Prostate gland (tissue), 2 donors: ENCODE measurements at regions not wholly inside any gene's neighbourhood (a gene's known extent, or its start where the extent isn't known, plus 50 kb on each side); places are given as distances from the start of the nearest gene placed in this dataset.

Experiments used
- DNase-seq: peaks from one replicate; pipeline ENCODE4 v3.0.0-alpha.2; 2019; ENCODE audit warnings: low spot score
- H3K27ac ChIP-seq, 2 donors: fragments of 200-600 bp; sonication (generic); 2 replicates each; pipeline ENCODE4 v1.5.1; 2017 to 2019
- H3K27me3 ChIP-seq: fragments of 200-600 bp; sonication (generic); replicated peaks from 2 replicates; pipeline ENCODE4 v1.5.1; 2019; ENCODE audit not compliant: insufficient read depth
- H3K36me3 ChIP-seq, 2 donors: fragments of 200-600 bp; sonication (generic); 1 replicate in 1 of 2; 2 replicates in 1 of 2; pipeline versions ENCODE4 v1.5.1 to v1.8.1; 2017 to 2019
- H3K4me1 ChIP-seq: fragments of 200-600 bp; sonication (generic); replicated peaks from 2 replicates; pipeline ENCODE4 v1.5.1; 2019
- H3K4me3 ChIP-seq, 2 donors: fragments of 200-600 bp; sonication (generic); 2 replicates each; pipeline ENCODE4 v1.5.1; 2017 to 2019
- H3K9me3 ChIP-seq: fragments of 200-600 bp; sonication (generic); 2 replicates; pipeline ENCODE4 v1.5.1; 2017
- CTCF ChIP-seq, 4 experiments: fragments of 200-600 bp in 2 of 4; fragments of 450-650 bp in 2 of 4; sonication (generic) in 2 of 4; IDR thresholded peaks; 1 replicate in 3 of 4; 2 replicates in 1 of 4; pipeline ENCODE4 v1.5.1; 2016 to 2019; ENCODE audit warnings: antibody characterized with exemption in 4 of 4, mild to moderate bottlenecking in 2 of 4, moderate library complexity in 2 of 4
- POLR2A ChIP-seq: fragments of 450-650 bp; IDR thresholded peaks from one replicate; pipeline ENCODE4 v1.6.1; 2016; ENCODE audit warnings: antibody characterized with exemption, mild to moderate bottlenecking
- POLR2AphosphoS5 ChIP-seq: sonication (generic); formaldehyde crosslinking; IDR thresholded peaks from one replicate; pipeline ENCODE4 v1.6.1; 2017; ENCODE audit warnings: antibody characterized with exemption
- WGBS: methylation state at CpG from one replicate; pipeline ENCODE4 v1.1.5; 2018; 5-methylcytosine and 5-hydroxymethylcytosine counted together
- intact Hi-C: fragments of 100-400 bp; cut with DNase I; formaldehyde crosslinking; loops from one replicate; pipeline ENCODE4 v1.14.2; 2022

GRCh38 chr12:89800435-89800834 is 91.8 kb upstream of the ATP2B1 start:
- no peak for TF ChIP-seq CTCF (IDR thresholded peaks at IDR 0.05)
- no peak for TF ChIP-seq POLR2A
- no peak for TF ChIP-seq POLR2AphosphoS5
- Histone ChIP-seq H3K36me3 (no peaks in the 10 kb centered on the region), H3K4me1 (no peaks in the 10 kb centered on the region), H3K9me3 (no peaks in the 10 kb centered on the region), H3K4me3 (no peak overlapping the region), H3K27ac (no peak overlapping the region), H3K27me3 (no peaks in the 10 kb centered on the region)
- no peak for DNase-seq
- intact Hi-C loops: no loop called here

GRCh38 chr12:89799316-89799715 is 90.7 kb upstream of the ATP2B1 start:
- Histone ChIP-seq H3K27me3 (no peaks in the 10 kb centered on the region), H3K4me1 (no peaks in the 10 kb centered on the region), H3K36me3 (no peaks in the 10 kb centered on the region), H3K4me3 (no peak overlapping the region), H3K9me3 (no peaks in the 10 kb centered on the region), H3K27ac (no peak overlapping the region)
- intact Hi-C loops: no loop called here
- no peak for TF ChIP-seq POLR2AphosphoS5
- TF ChIP-seq POLR2A: no peak
- no peak for TF ChIP-seq CTCF (IDR thresholded peaks at IDR 0.05)
- 93% methylated on average over 3 of the region's 3 CpGs for WGBS
- no peak for DNase-seq

DNA sequence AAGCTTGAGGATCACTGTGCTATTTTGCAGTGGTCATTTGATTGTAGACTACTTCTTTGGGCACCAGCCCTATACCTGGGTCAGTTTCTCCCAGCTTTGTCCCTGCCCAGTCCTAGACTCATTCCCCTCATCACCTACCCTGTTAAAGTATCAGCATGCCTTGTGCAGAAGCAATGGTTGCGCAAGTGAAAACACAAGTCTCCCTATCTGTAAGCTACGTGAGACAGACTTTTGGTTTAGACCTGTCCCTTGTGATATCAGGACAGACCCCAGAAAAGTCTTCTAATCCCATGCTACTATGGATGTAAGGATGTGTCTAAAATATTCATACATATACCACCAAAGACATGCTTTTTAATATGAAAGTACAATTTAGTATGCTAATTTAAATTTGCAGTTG is 88.8 kb upstream of the ATP2B1 start:
- no peak for DNase-seq
- Histone ChIP-seq H3K27me3 (no peaks in the 10 kb centered on the region), H3K9me3 (no peaks in the 10 kb centered on the region), H3K36me3 (no peaks in the 10 kb centered on the region), H3K27ac (no peak overlapping the region), H3K4me1 (no peaks in the 10 kb centered on the region), H3K4me3 (no peak overlapping the region)
- TF ChIP-seq POLR2AphosphoS5: no peak
- TF ChIP-seq POLR2A: no peak
- no peak for TF ChIP-seq CTCF (IDR thresholded peaks at IDR 0.05)
- intact Hi-C loops: no loop called here
- 93% methylated on average over 2 of the region's 2 CpGs for WGBS

DNA sequence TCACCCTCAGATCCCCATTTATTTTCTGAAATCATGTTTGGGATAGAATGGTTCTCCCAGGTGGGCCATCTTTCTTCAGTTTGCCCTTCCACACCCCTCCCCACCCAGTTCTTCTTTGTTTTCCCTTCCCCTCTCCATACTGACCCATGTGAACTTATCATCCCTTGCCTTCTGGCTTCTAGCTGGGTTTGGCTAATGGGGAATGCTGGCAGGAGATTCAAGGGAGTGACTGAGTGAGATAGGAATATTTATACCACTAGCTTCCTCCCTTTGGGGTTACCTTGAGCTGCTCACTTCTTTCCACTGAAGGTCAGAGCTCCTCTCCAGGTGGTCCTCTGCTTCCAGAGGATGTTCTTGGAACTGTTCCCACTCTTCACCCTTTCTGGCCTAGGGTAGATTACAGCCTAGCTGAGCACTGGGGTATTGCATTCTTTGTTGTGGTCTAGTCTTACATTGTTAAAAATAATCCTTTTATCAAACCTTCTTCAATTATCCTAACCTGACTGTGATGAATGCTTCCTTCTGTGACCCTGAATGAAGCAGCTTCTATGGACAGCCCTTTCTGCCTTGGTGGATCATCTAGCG is 88.3 kb upstream of the ATP2B1 start:
- no peak overlapping the region for H3K27ac ChIP-seq
- no peaks in the 10 kb centered on the region for H3K27me3 ChIP-seq
- H3K9me3 ChIP-seq: no peaks in the 10 kb centered on the region
- intact Hi-C loops: no loop called here
- no peak for DNase-seq
- H3K4me1 ChIP-seq: no peaks in the 10 kb centered on the region
- 100% methylated on average over 1 of the region's 1 CpG for WGBS
- H3K36me3 ChIP-seq: no peaks in the 10 kb centered on the region
- no peak overlapping the region for H3K4me3 ChIP-seq
- TF ChIP-seq CTCF (IDR thresholded peaks at IDR 0.05) (no peak), POLR2A (no peak), POLR2AphosphoS5 (no peak)

DNA sequence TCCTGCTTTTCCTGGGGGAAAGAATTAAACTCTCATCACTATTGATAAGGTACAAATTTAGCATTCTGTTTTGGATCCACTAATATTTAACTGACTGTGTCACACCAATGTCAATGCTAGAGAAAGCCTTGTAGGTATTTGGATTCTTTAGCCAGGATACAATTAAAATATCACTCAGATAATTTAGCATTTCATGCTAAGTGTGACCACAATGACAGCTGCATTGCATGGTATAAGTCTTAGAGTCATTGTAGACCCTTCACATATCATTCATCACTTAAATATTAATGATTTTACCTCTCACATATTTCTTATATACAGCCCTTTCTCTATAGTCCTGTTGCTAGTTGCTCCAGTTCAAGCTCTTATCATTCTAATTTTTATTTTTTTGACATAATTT is 85.3 kb upstream of the ATP2B1 start:
- Histone ChIP-seq H3K27me3 (no peaks in the 10 kb centered on the region), H3K9me3 (no peaks in the 10 kb centered on the region), H3K4me3 (no peak overlapping the region), H3K36me3 (no peaks in the 10 kb centered on the region), H3K4me1 (no peaks in the 10 kb centered on the region), H3K27ac (no peak overlapping the region)
- intact Hi-C loops: no loop called here
- TF ChIP-seq CTCF (IDR thresholded peaks at IDR 0.05) (no peak), POLR2AphosphoS5 (no peak), POLR2A (no peak)
- no peak for DNase-seq
